GM21717 (cell line): ENCODE measurements at regions not wholly inside any gene's neighbourhood (a gene's known extent, or its start where the extent isn't known, plus 50 kb on each side); places are given as distances from the start of the nearest gene placed in this dataset.
"Not testable (repeated sequence)": the region's sequence is repeated elsewhere in the genome, so short reads cannot be mapped to it uniquely, and the experiment has no call there.

Source experiments
- ATAC-seq: cut with Tn5 transposase; IDR thresholded peaks from one replicate; pipeline ENCODE4 v1.9.1; 2021; ENCODE audit warnings: mild to moderate bottlenecking, moderate library complexity; ENCODE audit not compliant: unreplicated experiment

- no peak for ATAC-seq
These were observed 108.1 kb downstream of the MAP3K21 start for GRCh38 chr1:233435622-233436021.

GRCh38 chr1:233439721-233440120 lies 112.2 kb downstream of the MAP3K21 start:
- ATAC-seq = no peak

- ATAC-seq = peak; percentile 61
These were observed 113.5 kb downstream of the MAP3K21 start for GRCh38 chr1:233440951-233441401.

GRCh38 chr1:233442026-233442780 lies 114.7 kb downstream of the MAP3K21 start:
- ATAC-seq = no peak

- no peak for ATAC-seq
These were observed 115.7 kb downstream of the MAP3K21 start for GRCh38 chr1:233443040-233443760.

GRCh38 chr1:233444484-233444883 lies 117.0 kb downstream of the MAP3K21 start:
- no peak for ATAC-seq

GRCh38 chr1:233445737-233446136 lies 118.2 kb downstream of the MAP3K21 start:
- ATAC-seq = no peak

DNA sequence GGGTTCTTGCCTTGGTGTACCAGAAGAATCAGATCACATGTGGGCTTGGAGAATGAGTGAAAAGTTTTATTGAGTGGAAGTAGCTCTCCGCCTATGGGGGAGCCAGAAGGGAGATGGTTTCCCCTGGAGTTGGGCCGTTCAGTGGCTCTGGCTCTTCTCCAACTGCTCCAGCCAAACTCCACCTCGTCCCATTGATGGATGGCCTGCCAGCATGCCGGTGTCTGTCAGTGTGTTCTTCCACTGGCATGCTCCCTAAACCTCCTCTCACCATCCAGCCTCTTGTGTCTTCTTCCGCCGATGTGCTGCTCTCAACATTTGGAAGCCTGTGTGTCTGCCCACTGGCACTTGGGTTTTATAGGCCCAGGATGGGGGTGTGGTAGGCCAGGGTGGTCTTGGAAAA lies 119.4 kb downstream of the MAP3K21 start:
- ATAC-seq = no peak

- no peak for ATAC-seq
These were observed 120.7 kb downstream of the MAP3K21 start for GRCh38 chr1:233448109-233448689.

- ATAC-seq = no peak
These were observed 125.2 kb downstream of the MAP3K21 start for GRCh38 chr1:233452724-233453123.

DNA sequence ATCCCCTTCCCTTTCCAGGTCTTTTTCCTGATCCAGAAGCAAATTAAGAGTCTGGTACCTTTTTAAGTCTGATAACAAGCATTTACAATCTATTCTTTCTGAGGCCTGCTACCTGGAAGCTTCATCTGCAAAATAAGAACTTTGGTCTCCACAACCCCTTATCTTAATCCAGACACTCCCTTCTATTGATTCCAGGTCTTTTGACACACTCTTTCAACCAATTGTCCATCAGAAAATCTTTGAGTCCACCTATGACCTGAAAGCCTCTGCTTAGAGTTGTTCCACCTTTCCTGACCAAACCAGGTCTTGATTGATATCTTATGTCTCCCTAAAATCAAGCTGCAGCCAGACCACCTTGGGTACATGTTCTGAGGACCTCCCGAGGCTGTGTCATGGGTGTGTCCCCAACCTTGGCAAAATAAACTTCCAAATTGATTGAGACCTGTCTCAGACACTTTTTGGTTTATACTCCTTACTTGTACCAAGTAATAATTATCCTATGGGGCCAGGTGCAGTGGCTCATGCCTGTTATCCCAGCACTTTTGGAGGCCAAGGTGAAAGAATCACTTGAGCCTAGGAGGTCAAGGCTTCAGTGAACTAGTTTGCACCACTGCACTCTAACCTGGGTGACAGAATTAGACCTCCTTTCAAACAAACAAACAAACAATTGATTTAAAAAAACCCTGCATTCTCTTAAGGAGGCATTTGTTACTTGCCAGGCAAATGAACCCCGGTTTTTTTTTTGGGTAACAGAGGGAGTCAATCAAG lies 126.1 kb downstream of the MAP3K21 start:
- ATAC-seq = no peak

- peak; percentile 52 for ATAC-seq
These were observed 132.0 kb downstream of the MAP3K21 start for GRCh38 chr1:233459470-233459945.

- ATAC-seq = peak; percentile 14
These were observed 132.4 kb downstream of the MAP3K21 start for GRCh38 chr1:233459968-233460367.

DNA sequence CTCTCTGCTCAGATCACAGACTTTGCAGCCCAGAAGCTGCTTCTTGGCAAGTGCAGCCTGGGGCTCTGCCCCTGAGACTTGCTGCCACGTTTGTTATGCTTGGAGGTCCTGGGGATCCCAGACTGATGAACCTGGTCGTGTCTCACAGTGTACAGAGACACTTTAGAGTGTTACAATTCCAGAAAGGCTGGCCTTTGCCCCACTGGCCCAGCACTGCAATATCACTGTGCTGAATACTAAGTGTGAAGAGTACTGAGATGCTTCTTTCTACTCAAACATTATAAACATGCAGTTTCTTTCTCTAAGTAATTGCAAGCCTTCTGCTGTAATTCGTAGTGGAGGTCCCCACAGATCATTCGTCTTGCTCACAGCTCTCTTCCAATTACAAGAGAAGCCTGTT lies 133.2 kb downstream of the MAP3K21 start:
- ATAC-seq = no peak

DNA sequence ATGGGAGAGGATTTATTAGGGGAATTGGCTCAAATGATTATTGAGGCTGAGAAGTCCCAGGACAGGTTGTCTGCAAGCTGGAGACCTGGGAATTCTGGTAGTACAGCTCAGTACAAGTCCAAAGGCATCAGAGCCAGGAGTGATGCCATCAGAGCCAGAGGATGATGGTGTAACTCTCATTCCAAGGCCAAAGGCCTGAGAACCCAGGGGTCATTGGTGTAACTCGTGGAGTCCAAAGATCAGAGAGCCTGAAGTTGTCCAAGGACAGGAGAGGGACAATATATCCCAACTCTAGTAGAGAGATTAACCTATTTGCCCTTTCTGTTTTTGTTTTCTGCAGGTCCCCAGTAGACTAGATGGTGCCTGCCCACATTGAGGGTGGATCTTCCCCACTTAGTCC lies 134.3 kb downstream of the MAP3K21 start:
- no peak for ATAC-seq

GRCh38 chr1:233463333-233463732 lies 135.8 kb downstream of the MAP3K21 start:
- ATAC-seq = no peak

DNA sequence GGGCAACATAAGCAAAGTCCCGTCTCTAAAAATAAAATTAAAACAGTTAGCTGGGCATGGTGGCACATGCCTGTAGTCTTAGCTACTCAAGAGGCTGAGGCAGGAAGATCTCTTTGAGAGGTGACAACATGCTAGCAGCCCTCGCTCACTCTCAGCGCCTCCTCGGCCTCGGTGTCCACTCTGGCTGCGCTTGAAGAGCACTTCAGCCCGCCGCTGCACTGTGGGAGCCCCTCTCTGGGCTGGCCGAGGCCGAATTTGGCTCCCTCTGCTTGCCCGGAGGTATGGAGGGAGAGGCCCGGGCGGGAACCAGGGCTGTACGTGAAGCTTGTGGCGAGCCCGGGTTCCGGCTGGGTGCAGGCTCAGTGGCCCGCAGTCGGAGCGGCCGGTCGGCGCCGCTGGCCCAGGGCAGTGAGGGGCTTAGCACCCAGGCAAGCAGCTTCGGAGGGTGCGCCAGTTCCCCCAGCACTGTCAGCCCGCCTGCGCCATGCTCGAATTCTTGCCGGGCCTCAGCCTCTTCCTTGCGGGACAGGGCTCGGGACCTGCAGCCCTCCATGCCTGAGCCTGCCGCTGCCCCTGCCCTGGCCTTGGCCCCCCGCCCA lies 138.3 kb downstream of the MAP3K21 start:
- ATAC-seq = no peak

GRCh38 chr1:233470741-233471499 lies 143.0 kb upstream of the KCNK1 start:
- ATAC-seq = no peak

DNA sequence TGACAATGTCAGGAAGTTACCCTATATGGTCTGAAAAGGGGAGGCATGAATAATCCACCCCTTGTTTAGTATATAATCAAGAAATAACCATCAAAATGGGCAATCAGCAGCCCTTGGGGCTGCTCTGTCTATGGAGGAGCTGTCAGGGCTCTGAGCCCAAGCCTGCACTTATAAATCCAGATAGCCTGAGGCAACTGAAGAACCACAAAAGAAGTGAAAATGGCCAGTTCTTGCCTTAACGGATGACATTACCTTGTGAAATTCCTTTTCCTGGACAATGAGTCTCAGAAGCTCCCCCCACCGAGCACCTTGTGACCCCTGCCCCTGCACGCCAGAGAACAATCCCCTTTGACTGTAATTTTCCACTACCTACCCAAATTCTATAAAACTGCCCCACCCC lies 142.1 kb upstream of the KCNK1 start:
- not testable (repeated sequence) for ATAC-seq

- ATAC-seq = not testable (repeated sequence)
These were observed 141.1 kb upstream of the KCNK1 start for GRCh38 chr1:233472796-233473195.
